ENCODE measurements at regions not wholly inside any gene's neighbourhood (a gene's known extent, or its start where the extent isn't known, plus 50 kb on each side); places are given as distances from the start of the nearest gene placed in this dataset.

DNA sequence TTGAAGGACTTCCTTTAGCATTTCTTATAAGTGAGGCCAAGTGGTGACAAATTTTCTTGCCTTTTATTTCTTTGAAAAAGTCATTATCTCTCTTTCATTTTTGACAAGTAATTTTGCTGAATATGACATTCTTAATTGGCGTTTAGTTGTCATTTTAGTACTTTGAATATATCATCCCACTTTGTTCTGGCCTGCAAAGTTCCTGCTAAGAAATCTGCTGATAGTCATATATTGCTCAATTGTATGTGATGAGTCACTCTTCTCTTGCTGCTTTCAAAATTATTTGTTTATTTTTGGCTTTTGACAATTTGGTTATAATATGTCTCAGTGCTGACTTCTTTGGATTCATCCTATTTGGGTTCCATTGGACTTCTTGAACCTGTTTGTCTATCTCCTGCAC lies 312.6 kb downstream of the DUSP10 start:
- Histone ChIP-seq H3K18ac (ENCODE audit: low read length) (no peak overlapping the region), H3K4me2 (ENCODE audit: low read length) (no peak overlapping the region)

GRCh38 chr1:221430152-221430960 lies 311.5 kb downstream of the DUSP10 start:
- Histone ChIP-seq H2AK5ac (ENCODE audit: low read length) (no peak overlapping the region), H3K4me3 (ENCODE audit: low read depth, low read length) (no peak overlapping the region), H4K12ac (ENCODE audit: low read depth, low read length) (no peak overlapping the region), H3K27me3 (ENCODE audit: insufficient read depth, low read length) (no peaks in the 10 kb centered on the region), H2BK5ac (ENCODE audit: low read depth, low read length, poor library complexity) (no peak overlapping the region), H3K4ac (ENCODE audit: low read depth, low read length) (no peak overlapping the region), H3K23ac (ENCODE audit: low read length) (no peak overlapping the region), H2AFZ (ENCODE audit: insufficient read depth, low read length, poor library complexity) (no peak overlapping the region), H3K4me2 (ENCODE audit: low read length) (no peak overlapping the region), H3K79me1 (ENCODE audit: low read length) (no peaks in the 10 kb centered on the region), H2BK12ac (ENCODE audit: low read length) (no peak overlapping the region), H3K79me2 (ENCODE audit: control insufficient read depth, insufficient read depth, low read length, poor library complexity) (no peaks in the 10 kb centered on the region), H4K91ac (ENCODE audit: low read depth, low read length) (no peak overlapping the region), H3K18ac (ENCODE audit: low read length) (no peak overlapping the region), H3K14ac (ENCODE audit: low read length) (no peak overlapping the region), H3K27ac (ENCODE audit: low read depth, low read length) (no peak overlapping the region), H3K4me1 (ENCODE audit: control insufficient read depth in 1 of 2, insufficient read depth in 2 of 2, low read length in 2 of 2) (no peaks in the 10 kb centered on the region), H2BK120ac (ENCODE audit: insufficient read depth, low read length, poor library complexity) (no peak overlapping the region), H3K9ac (ENCODE audit: low read length) (no peak overlapping the region), H4K8ac (ENCODE audit: low read depth, low read length) (no peak overlapping the region), H3K36me3 (ENCODE audit: control insufficient read depth in 1 of 2, insufficient read depth in 2 of 2, low read length in 2 of 2) (no peaks in the 10 kb centered on the region), H3K9me3 (ENCODE audit: insufficient read depth, low read depth, low read length) (peaks cover 3% of the 10 kb centered on the region)
- no CpG with 5 or more reads among the region's 4 CpGs for WGBS (ENCODE audit: extremely low coverage, insufficient coverage, insufficient read length)
- DNase-seq, result no peak

More for the DNA sequence above, 312.6 kb downstream of the DUSP10 start:
- Histone ChIP-seq H4K8ac (ENCODE audit: low read depth, low read length) (no peak overlapping the region), H3K4me1 (ENCODE audit: control insufficient read depth in 1 of 2, insufficient read depth in 2 of 2, low read length in 2 of 2) (no peaks in the 10 kb centered on the region), H3K9me3 (ENCODE audit: insufficient read depth, low read depth, low read length) (peaks cover 3% of the 10 kb centered on the region), H4K12ac (ENCODE audit: low read depth, low read length) (no peak overlapping the region), H3K9ac (ENCODE audit: low read length) (no peak overlapping the region), H3K79me2 (ENCODE audit: control insufficient read depth, insufficient read depth, low read length, poor library complexity) (no peaks in the 10 kb centered on the region), H3K4ac (ENCODE audit: low read depth, low read length) (no peak overlapping the region), H4K91ac (ENCODE audit: low read depth, low read length) (no peak overlapping the region), H3K4me3 (ENCODE audit: low read depth, low read length) (no peak overlapping the region), H2BK5ac (ENCODE audit: low read depth, low read length, poor library complexity) (no peak overlapping the region), H2BK12ac (ENCODE audit: low read length) (no peak overlapping the region), H2AFZ (ENCODE audit: insufficient read depth, low read length, poor library complexity) (no peak overlapping the region), H3K36me3 (ENCODE audit: control insufficient read depth in 1 of 2, insufficient read depth in 2 of 2, low read length in 2 of 2) (no peaks in the 10 kb centered on the region), H3K14ac (ENCODE audit: low read length) (no peak overlapping the region), H2AK5ac (ENCODE audit: low read length) (no peak overlapping the region), H3K27ac (ENCODE audit: low read depth, low read length) (no peak overlapping the region), H3K79me1 (ENCODE audit: low read length) (no peaks in the 10 kb centered on the region), H2BK120ac (ENCODE audit: insufficient read depth, low read length, poor library complexity) (no peak overlapping the region), H3K23ac (ENCODE audit: low read length) (no peak overlapping the region), H3K27me3 (ENCODE audit: insufficient read depth, low read length) (no peaks in the 10 kb centered on the region)
- peak in 1 of 2 donors; percentile 32 for DNase-seq
- no CpG with 5 or more reads among the region's 1 CpG for WGBS (ENCODE audit: extremely low coverage, insufficient coverage, insufficient read length)

GRCh38 chr1:221431068-221431651 lies 310.7 kb downstream of the DUSP10 start:
- Histone ChIP-seq H4K8ac (ENCODE audit: low read depth, low read length) (no peak overlapping the region), H3K18ac (ENCODE audit: low read length) (no peak overlapping the region), H3K23ac (ENCODE audit: low read length) (no peak overlapping the region), H2BK120ac (ENCODE audit: insufficient read depth, low read length, poor library complexity) (no peak overlapping the region), H3K4ac (ENCODE audit: low read depth, low read length) (no peak overlapping the region), H2BK5ac (ENCODE audit: low read depth, low read length, poor library complexity) (no peak overlapping the region), H3K36me3 (ENCODE audit: control insufficient read depth in 1 of 2, insufficient read depth in 2 of 2, low read length in 2 of 2) (no peaks in the 10 kb centered on the region), H3K14ac (ENCODE audit: low read length) (no peak overlapping the region), H4K91ac (ENCODE audit: low read depth, low read length) (no peak overlapping the region), H4K12ac (ENCODE audit: low read depth, low read length) (no peak overlapping the region), H3K4me3 (ENCODE audit: low read depth, low read length) (no peak overlapping the region), H3K79me2 (ENCODE audit: control insufficient read depth, insufficient read depth, low read length, poor library complexity) (no peaks in the 10 kb centered on the region), H3K9me3 (ENCODE audit: insufficient read depth, low read depth, low read length) (no peaks in the 10 kb centered on the region), H3K4me1 (ENCODE audit: control insufficient read depth in 1 of 2, insufficient read depth in 2 of 2, low read length in 2 of 2) (no peaks in the 10 kb centered on the region), H3K4me2 (ENCODE audit: low read length) (no peak overlapping the region), H2AK5ac (ENCODE audit: low read length) (no peak overlapping the region), H3K27me3 (ENCODE audit: insufficient read depth, low read length) (no peaks in the 10 kb centered on the region), H3K79me1 (ENCODE audit: low read length) (no peaks in the 10 kb centered on the region), H3K9ac (ENCODE audit: low read length) (no peak overlapping the region), H3K27ac (ENCODE audit: low read depth, low read length) (no peak overlapping the region), H2AFZ (ENCODE audit: insufficient read depth, low read length, poor library complexity) (no peak overlapping the region), H2BK12ac (ENCODE audit: low read length) (no peak overlapping the region)
- no CpG with 5 or more reads among the region's 2 CpGs for WGBS (ENCODE audit: extremely low coverage, insufficient coverage, insufficient read length)
- no peak for DNase-seq

- H4K12ac ChIP-seq (ENCODE audit: low read depth, low read length), result no peak overlapping the region
- H4K91ac ChIP-seq (ENCODE audit: low read depth, low read length), result no peak overlapping the region
- no peak overlapping the region for H3K9ac ChIP-seq (ENCODE audit: low read length)
- no peak overlapping the region for H3K4me3 ChIP-seq (ENCODE audit: low read depth, low read length)
- H3K14ac ChIP-seq (ENCODE audit: low read length), result no peak overlapping the region
- no peak overlapping the region for H3K4ac ChIP-seq (ENCODE audit: low read depth, low read length)
- no peak overlapping the region for H2BK5ac ChIP-seq (ENCODE audit: low read depth, low read length, poor library complexity)
- DNase-seq, result no peak
- H3K4me1 ChIP-seq (ENCODE audit: control insufficient read depth in 1 of 2, insufficient read depth in 2 of 2, low read length in 2 of 2), result no peaks in the 10 kb centered on the region
- no peak overlapping the region for H2AFZ ChIP-seq (ENCODE audit: insufficient read depth, low read length, poor library complexity)
- no peak overlapping the region for H2BK12ac ChIP-seq (ENCODE audit: low read length)
- no peak overlapping the region for H3K4me2 ChIP-seq (ENCODE audit: low read length)
- H3K27ac ChIP-seq (ENCODE audit: low read depth, low read length), result no peak overlapping the region
- H3K18ac ChIP-seq (ENCODE audit: low read length), result no peak overlapping the region
- no peak overlapping the region for H4K8ac ChIP-seq (ENCODE audit: low read depth, low read length)
- no peaks in the 10 kb centered on the region for H3K79me2 ChIP-seq (ENCODE audit: control insufficient read depth, insufficient read depth, low read length, poor library complexity)
- no peak overlapping the region for H3K23ac ChIP-seq (ENCODE audit: low read length)
- H3K27me3 ChIP-seq (ENCODE audit: insufficient read depth, low read length), result no peaks in the 10 kb centered on the region
- no peaks in the 10 kb centered on the region for H3K36me3 ChIP-seq (ENCODE audit: control insufficient read depth in 1 of 2, insufficient read depth in 2 of 2, low read length in 2 of 2)
- no peak overlapping the region for H2BK120ac ChIP-seq (ENCODE audit: insufficient read depth, low read length, poor library complexity)
- H3K79me1 ChIP-seq (ENCODE audit: low read length), result no peaks in the 10 kb centered on the region
- no peaks in the 10 kb centered on the region for H3K9me3 ChIP-seq (ENCODE audit: insufficient read depth, low read depth, low read length)
- H2AK5ac ChIP-seq (ENCODE audit: low read length), result no peak overlapping the region
These were observed 309.9 kb downstream of the DUSP10 start for GRCh38 chr1:221431961-221432360.

Measured in trophoblast cell (in vitro differentiated cells and primary cell).